ENCODE measurements at regions not wholly inside any gene's neighbourhood (a gene's known extent, or its start where the extent isn't known, plus 50 kb on each side); places are given as distances from the start of the nearest gene placed in this dataset.

GRCh38 chr5:68798877-68799843 is 294.7 kb upstream of the SLC30A5 start:
- Histone ChIP-seq H3K27me3 (ENCODE audit: control insufficient read depth, insufficient read depth, low read length) (no peaks in the 10 kb centered on the region), H3K9me3 (ENCODE audit: control insufficient read depth, insufficient read depth, low read length) (no peaks in the 10 kb centered on the region), H3K4me3 (ENCODE audit: low read length) (no peak overlapping the region), H3K27ac (ENCODE audit: low read length) (no peak overlapping the region), H3K36me3 (ENCODE audit: control insufficient read depth, insufficient read depth, low read length) (no peaks in the 10 kb centered on the region), H3K4me1 (ENCODE audit: control insufficient read depth, insufficient read depth, low read length) (no peaks in the 10 kb centered on the region)
- WGBS (ENCODE audit: insufficient coverage), result 90% methylated on average over 2 of the region's 2 CpGs
- TF ChIP-seq, protein P1, sequence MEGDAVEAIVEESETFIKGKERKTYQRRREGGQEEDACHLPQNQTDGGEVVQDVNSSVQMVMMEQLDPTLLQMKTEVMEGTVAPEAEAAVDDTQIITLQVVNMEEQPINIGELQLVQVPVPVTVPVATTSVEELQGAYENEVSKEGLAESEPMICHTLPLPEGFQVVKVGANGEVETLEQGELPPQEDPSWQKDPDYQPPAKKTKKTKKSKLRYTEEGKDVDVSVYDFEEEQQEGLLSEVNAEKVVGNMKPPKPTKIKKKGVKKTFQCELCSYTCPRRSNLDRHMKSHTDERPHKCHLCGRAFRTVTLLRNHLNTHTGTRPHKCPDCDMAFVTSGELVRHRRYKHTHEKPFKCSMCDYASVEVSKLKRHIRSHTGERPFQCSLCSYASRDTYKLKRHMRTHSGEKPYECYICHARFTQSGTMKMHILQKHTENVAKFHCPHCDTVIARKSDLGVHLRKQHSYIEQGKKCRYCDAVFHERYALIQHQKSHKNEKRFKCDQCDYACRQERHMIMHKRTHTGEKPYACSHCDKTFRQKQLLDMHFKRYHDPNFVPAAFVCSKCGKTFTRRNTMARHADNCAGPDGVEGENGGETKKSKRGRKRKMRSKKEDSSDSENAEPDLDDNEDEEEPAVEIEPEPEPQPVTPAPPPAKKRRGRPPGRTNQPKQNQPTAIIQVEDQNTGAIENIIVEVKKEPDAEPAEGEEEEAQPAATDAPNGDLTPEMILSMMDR (IDR thresholded peaks at IDR 0.05), result no peak
- Mint-ChIP-seq H3K4me3 (no peak overlapping the region), H3K9me3 (no peaks in the 10 kb centered on the region), H3K36me3 (no peaks in the 10 kb centered on the region), H3K27me3 (ENCODE audit: low read depth in 2 of 2) (peaks cover 0 to 6% of the 10 kb centered on the region in 2 donors), H3K4me1 (no peaks in the 10 kb centered on the region), H3K27ac (no peak overlapping the region)
- ATAC-seq, result no peak
- no peak for DNase-seq
- intact Hi-C loops (cut with micrococcal nuclease), result no loop called here

GRCh38 chr5:68802430-68802829 is 291.4 kb upstream of the SLC30A5 start:
- TF ChIP-seq, protein P1 (IDR thresholded peaks at IDR 0.05), result no peak
- H3K27me3 ChIP-seq (ENCODE audit: control insufficient read depth, insufficient read depth, low read length), result no peaks in the 10 kb centered on the region
- intact Hi-C loops (cut with micrococcal nuclease), result no loop called here
- DNase-seq, result no peak
- H3K4me1 ChIP-seq (ENCODE audit: control insufficient read depth, insufficient read depth, low read length), result no peaks in the 10 kb centered on the region
- no peaks in the 10 kb centered on the region for H3K36me3 Mint-ChIP-seq
- no peak overlapping the region for H3K27ac ChIP-seq (ENCODE audit: low read length)
- H3K4me3 Mint-ChIP-seq, result no peak overlapping the region
- H3K27me3 Mint-ChIP-seq (ENCODE audit: low read depth in 2 of 2), result peaks cover 3 to 8% of the 10 kb centered on the region in 2 donors
- H3K9me3 Mint-ChIP-seq, result peaks cover 0 to 3% of the 10 kb centered on the region in 2 donors
- WGBS (ENCODE audit: insufficient coverage), result 86% methylated on average over 2 of the region's 2 CpGs
- no peak for ATAC-seq
- H3K36me3 ChIP-seq (ENCODE audit: control insufficient read depth, insufficient read depth, low read length), result no peaks in the 10 kb centered on the region
- H3K4me3 ChIP-seq (ENCODE audit: low read length), result no peak overlapping the region
- H3K9me3 ChIP-seq (ENCODE audit: control insufficient read depth, insufficient read depth, low read length), result no peaks in the 10 kb centered on the region
- H3K27ac Mint-ChIP-seq, result no peak overlapping the region
- no peaks in the 10 kb centered on the region for H3K4me1 Mint-ChIP-seq

DNA sequence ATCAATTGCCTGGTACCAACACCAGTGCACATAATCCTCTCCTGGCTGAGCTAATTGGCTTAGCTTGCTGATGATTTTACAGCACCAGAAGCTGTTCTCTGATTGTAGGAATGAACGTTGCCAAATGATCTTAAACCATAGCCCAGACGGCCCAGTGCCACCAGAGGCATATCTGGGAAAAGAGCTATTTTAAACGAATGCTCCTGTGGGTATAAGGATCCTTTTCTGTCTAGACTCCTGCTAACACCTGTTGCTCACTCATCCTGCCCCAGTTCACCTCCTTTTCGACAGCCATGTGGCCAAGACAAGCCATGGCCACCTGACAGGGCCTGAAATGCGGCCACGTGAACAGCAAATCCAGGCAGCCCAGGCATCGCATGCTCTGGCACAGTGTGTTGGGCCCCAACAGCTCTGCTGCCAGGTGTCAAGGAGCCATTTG is 289.9 kb upstream of the SLC30A5 start:
- TF ChIP-seq, protein P1 (IDR thresholded peaks at IDR 0.05), result no peak
- Histone ChIP-seq H3K36me3 (ENCODE audit: control insufficient read depth, insufficient read depth, low read length) (no peaks in the 10 kb centered on the region), H3K4me1 (ENCODE audit: control insufficient read depth, insufficient read depth, low read length) (no peaks in the 10 kb centered on the region), H3K9me3 (ENCODE audit: control insufficient read depth, insufficient read depth, low read length) (no peaks in the 10 kb centered on the region), H3K4me3 (ENCODE audit: low read length) (no peak overlapping the region), H3K27me3 (ENCODE audit: control insufficient read depth, insufficient read depth, low read length) (no peaks in the 10 kb centered on the region), H3K27ac (ENCODE audit: low read length) (no peak overlapping the region)
- ATAC-seq, result no peak
- Mint-ChIP-seq H3K9me3 (peaks cover 0 to 3% of the 10 kb centered on the region in 2 donors), H3K4me3 (no peak overlapping the region), H3K4me1 (no peaks in the 10 kb centered on the region), H3K36me3 (no peaks in the 10 kb centered on the region), H3K27me3 (ENCODE audit: low read depth in 2 of 2) (peaks cover 3 to 8% of the 10 kb centered on the region in 2 donors), H3K27ac (no peak overlapping the region)
- intact Hi-C loops (cut with micrococcal nuclease), result no loop called here
- 89% methylated on average over 7 of the region's 7 CpGs for WGBS (ENCODE audit: insufficient coverage)
- DNase-seq, result no peak
